HEK293T (cell line): ENCODE measurements at regions not wholly inside any gene's neighbourhood (a gene's known extent, or its start where the extent isn't known, plus 50 kb on each side); places are given as distances from the start of the nearest gene placed in this dataset.
"Not testable (repeated sequence)": the region's sequence is repeated elsewhere in the genome, so short reads cannot be mapped to it uniquely, and the experiment has no call there.

Experiments used
- ARNT ChIP-seq: fragments of 450-650 bp; IDR thresholded peaks from 2 replicates; pipeline ENCODE4 v1.6.1; 2017; ENCODE audit warnings: mild to moderate bottlenecking
- SUZ12 ChIP-seq: fragments of 450-650 bp; IDR thresholded peaks from 2 replicates; pipeline ENCODE4 v1.6.1; 2016; ENCODE audit warnings: mild to moderate bottlenecking

DNA sequence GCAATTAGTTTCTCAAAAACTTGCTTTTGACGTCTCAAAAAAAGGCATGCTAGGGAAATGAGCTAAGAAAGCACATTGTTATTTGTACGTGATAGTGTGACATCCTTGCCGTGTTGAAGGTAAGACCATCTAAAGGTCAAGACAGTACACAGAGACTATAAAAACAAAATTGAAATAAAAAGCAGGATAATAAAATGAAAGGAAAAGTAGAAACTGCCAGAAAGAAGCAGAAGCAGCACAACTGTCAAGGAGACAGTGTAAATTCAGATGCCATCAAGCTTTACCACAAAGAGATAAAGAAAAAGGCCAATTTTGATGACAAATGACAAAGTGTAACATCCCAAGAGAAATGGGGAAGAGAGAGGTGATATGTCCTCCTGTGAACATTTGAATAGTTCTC lies 76.5 kb downstream of the RGS2 start:
- TF ChIP-seq SUZ12, ARNT: not testable (repeated sequence)
